Erythroblast (primary cell): ENCODE measurements at regions not wholly inside any gene's neighbourhood (a gene's known extent, or its start where the extent isn't known, plus 50 kb on each side); places are given as distances from the start of the nearest gene placed in this dataset.

Experiments
- GATA1 ChIP-seq: IDR thresholded peaks from 2 replicates; pipeline ENCODE4 v1.6.1; 2011; ENCODE audit warnings: low read depth, mild to moderate bottlenecking, control low read depth, low read length, moderate library complexity
- POLR2A ChIP-seq: IDR thresholded peaks from 2 replicates; pipeline ENCODE4 v1.6.1; 2011; ENCODE audit warnings: mild to moderate bottlenecking, low read length

DNA sequence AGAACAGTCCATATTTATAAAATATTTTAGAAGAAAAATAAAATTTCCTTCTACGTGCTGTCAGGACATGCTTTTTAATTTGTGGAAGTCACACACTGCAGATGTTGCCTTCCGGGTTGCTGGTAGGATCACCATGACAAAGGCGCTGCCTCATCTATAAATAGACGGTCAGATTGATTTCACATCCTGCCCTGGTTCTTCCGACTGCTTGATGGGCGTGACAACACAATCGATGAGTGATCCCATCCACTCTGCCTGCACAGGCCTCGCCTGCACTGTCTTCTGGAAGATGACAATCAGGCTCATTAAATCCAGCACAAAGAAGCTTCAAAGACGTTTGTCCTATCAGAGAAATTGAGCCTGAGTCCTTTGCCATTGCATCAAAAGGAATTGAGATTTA is 318.9 kb upstream of the TRIB2 start:
- TF ChIP-seq POLR2A, result no peak
- no peak for TF ChIP-seq GATA1
